K562 (cell line): ENCODE measurements at regions not wholly inside any gene's neighbourhood (a gene's known extent, or its start where the extent isn't known, plus 50 kb on each side); places are given as distances from the start of the nearest gene placed in this dataset.

Experiments used
- ATAC-seq: fragments of 200-7000 bp; cut with Tn5 transposase; 3 replicates; pipeline ENCODE4 v1.9.1; 2020; ENCODE audit warnings: moderate library complexity
- BruUV-seq: library from RNA; stranded (reverse); fragments of 400-500 nt; replicated peaks from 2 replicates; lab custom pipeline; 2021; lab: Mats Ljungman, UMichigan
- CTCF ChIA-PET: fragments of 300-600 bp; formaldehyde crosslinking; extraction: SDS; loops from one replicate; lab custom pipeline; 2021; ENCODE audit warnings: low intra/inter-chr PET ratio; lab: Yijun Ruan, JAX
- POLR2A ChIA-PET: fragments of 300-600, 350-650 bp; sonication (Branson Sonifier 250); formaldehyde crosslinking; extraction: SDS; loops from one replicate; lab custom pipeline; 2021; ENCODE audit warnings: antibody characterized with exemption, inconsistent platforms; lab: Yijun Ruan, JAX
- DNase-seq, 4 experiments: peaks; one replicate each; pipeline versions ENCODE4 v3.0.0 to v3.0.0-alpha.2; 2011 to 2018; ENCODE audit warnings: low spot score in 3 of 4, mixed read lengths in 3 of 4; ENCODE audit errors: extremely low read depth in 1 of 4
- FAIRE-seq: peaks from 2 replicates; lab custom pipeline; 2011; peaks lifted over from hg19 to GRCh38; lab: Jason Lieb, UNC
- H2AFZ ChIP-seq: 2 replicates; pipeline ENCODE4 v1.6.0; 2011; ENCODE audit warnings: low read depth, low read length, control low read depth, inconsistent platforms
- H3K27ac ChIP-seq: fragments of 200-600 bp; 3 replicates; pipeline ENCODE4 v1.8.0; 2011; ENCODE audit warnings: low read depth, mild to moderate bottlenecking, control low read depth, inconsistent platforms, low read length, moderate library complexity, mixed read lengths; ENCODE audit errors: extremely low read depth
- H3K27me3 ChIP-seq, 2 experiments: fragments of 300-600 bp in 1 of 2; 2 replicates in 1 of 2; 3 replicates in 1 of 2; pipeline versions ENCODE4 v1.6.0 to v1.8.0; 2011; ENCODE audit warnings: inconsistent platforms in 2 of 2, low read length in 2 of 2, mild to moderate bottlenecking in 1 of 2, mixed read lengths in 1 of 2, moderate library complexity in 1 of 2; ENCODE audit not compliant: control insufficient read depth in 2 of 2, insufficient read depth in 2 of 2
- H3K36me3 ChIP-seq: fragments of 300-600 bp; 3 replicates; pipeline ENCODE4 v1.8.0; 2011; ENCODE audit warnings: mild to moderate bottlenecking, low read length, inconsistent platforms; ENCODE audit not compliant: control insufficient read depth, insufficient read depth
- H3K4me1 ChIP-seq, 2 experiments: fragments of 200-600 bp in 1 of 2; replicated peaks in 1 of 2; 2 replicates in 1 of 2; 3 replicates in 1 of 2; pipeline versions ENCODE4 v1.5.1 to v1.8.0; 2011; ENCODE audit warnings: inconsistent platforms in 2 of 2, low read length in 2 of 2, mild to moderate bottlenecking in 1 of 2, mixed read lengths in 1 of 2, moderate library complexity in 1 of 2; ENCODE audit not compliant: control insufficient read depth in 2 of 2, insufficient read depth in 2 of 2
- H3K4me2 ChIP-seq: 2 replicates; pipeline ENCODE4 v1.6.1; 2011; ENCODE audit warnings: low read length, control low read depth, inconsistent platforms, mixed read lengths; ENCODE audit not compliant: insufficient read depth
- H3K4me3 ChIP-seq: fragments of 200-600 bp; sonication (generic), shearing (Covaris generic); 2 replicates; pipeline ENCODE4 v1.5.1; 2016; ENCODE audit warnings: control low read depth, inconsistent platforms
- H3K79me2 ChIP-seq: fragments of 200-600 bp; 3 replicates; pipeline ENCODE4 v1.8.0; 2011; ENCODE audit warnings: low read length, inconsistent platforms; ENCODE audit not compliant: control insufficient read depth, insufficient read depth
- H3K9ac ChIP-seq, 2 experiments: 2 replicates each; pipeline versions ENCODE4 v1.6.0 to v1.6.1; 2011; ENCODE audit warnings: low read depth in 2 of 2, low read length in 2 of 2, control low read depth in 1 of 2, inconsistent platforms in 1 of 2, mild to moderate bottlenecking in 1 of 2, mixed read lengths in 1 of 2; ENCODE audit not compliant: insufficient read depth in 1 of 2
- H3K9me1 ChIP-seq: one replicate; pipeline ENCODE4 v1.6.0; 2011; ENCODE audit warnings: inconsistent platforms, mild to moderate bottlenecking, low read length, moderate library complexity; ENCODE audit not compliant: control insufficient read depth, insufficient read depth
- H3K9me3 ChIP-seq: replicated peaks from 2 replicates; pipeline ENCODE4 v1.5.1; 2011; ENCODE audit warnings: low read depth, low read length, inconsistent platforms; ENCODE audit not compliant: control insufficient read depth, insufficient read depth
- H4K20me1 ChIP-seq: replicated peaks from 2 replicates; pipeline ENCODE4 v1.6.1; 2011; ENCODE audit warnings: low read length, inconsistent platforms, mixed read lengths; ENCODE audit not compliant: control insufficient read depth, insufficient read depth
- BACH1 ChIP-seq: fragments of 200-800 bp; sonication (Bioruptor generic); IDR thresholded peaks from 2 replicates; pipeline ENCODE4 v1.6.1; 2016; ENCODE audit warnings: missing genetic modification characterization, missing compliant biosample characterization
- BHLHE40 ChIP-seq: IDR thresholded peaks from 2 replicates; pipeline ENCODE4 v1.6.1; 2011; ENCODE audit warnings: low read length, improper control_type of control experiment
- CBFA2T3 ChIP-seq: fragments of 450-650 bp; IDR thresholded peaks from 2 replicates; pipeline ENCODE4 v1.6.1; 2017
- CBX3 ChIP-seq, 2 experiments: IDR thresholded peaks; 1 replicate in 1 of 2; 2 replicates in 1 of 2; pipeline ENCODE4 v1.6.1; 2012; ENCODE audit warnings: inconsistent platforms in 2 of 2, low read length in 2 of 2, borderline replicate concordance in 1 of 2, control low read depth in 1 of 2
- CXXC5 ChIP-seq: fragments of 250-450 bp; sonication (Bioruptor Pico); IDR thresholded peaks from 2 replicates; pipeline ENCODE4 v1.8.0; 2022; ENCODE audit warnings: inconsistent platforms, mild to moderate bottlenecking, moderate library complexity
- DPF2 ChIP-seq: fragments of 450-650 bp; IDR thresholded peaks from 2 replicates; pipeline ENCODE4 v1.6.1; 2016
- MTA2 ChIP-seq: fragments of 450-650 bp; IDR thresholded peaks from 2 replicates; pipeline ENCODE4 v1.6.1; 2016; ENCODE audit warnings: low read depth
- NFIC ChIP-seq: fragments of 450-650 bp; IDR thresholded peaks from 2 replicates; pipeline ENCODE4 v1.6.1; 2017; ENCODE audit warnings: mild to moderate bottlenecking, inconsistent platforms
- WGBS: fragments of 100-300 bp; shearing (Covaris generic); methylation state at CpG from one replicate; pipeline ENCODE4 v1.1.6; 2016; ENCODE audit warnings: low coverage, mixed read lengths; ENCODE audit not compliant: insufficient coverage; ENCODE audit errors: missing lambda C conversion rate; 5-methylcytosine and 5-hydroxymethylcytosine counted together
- in situ Hi-C: fragments of 300-500 bp; cut with MboI; formaldehyde crosslinking; loops from 4 replicates; pipeline ENCODE4 v1.15.0; 2018; ENCODE audit warnings: inconsistent platforms, mixed read lengths
- intact Hi-C: fragments of 100-400 bp; cut with micrococcal nuclease; formaldehyde crosslinking; loops from 2 replicates; pipeline ENCODE4 v1.14.2; 2022
- TF ChIP-seq, protein P1 (sequence below): IDR thresholded peaks from 2 replicates; pipeline ENCODE4 v1.6.1; 2016; ENCODE audit warnings: missing genetic modification characterization, missing compliant biosample characterization

DNA sequence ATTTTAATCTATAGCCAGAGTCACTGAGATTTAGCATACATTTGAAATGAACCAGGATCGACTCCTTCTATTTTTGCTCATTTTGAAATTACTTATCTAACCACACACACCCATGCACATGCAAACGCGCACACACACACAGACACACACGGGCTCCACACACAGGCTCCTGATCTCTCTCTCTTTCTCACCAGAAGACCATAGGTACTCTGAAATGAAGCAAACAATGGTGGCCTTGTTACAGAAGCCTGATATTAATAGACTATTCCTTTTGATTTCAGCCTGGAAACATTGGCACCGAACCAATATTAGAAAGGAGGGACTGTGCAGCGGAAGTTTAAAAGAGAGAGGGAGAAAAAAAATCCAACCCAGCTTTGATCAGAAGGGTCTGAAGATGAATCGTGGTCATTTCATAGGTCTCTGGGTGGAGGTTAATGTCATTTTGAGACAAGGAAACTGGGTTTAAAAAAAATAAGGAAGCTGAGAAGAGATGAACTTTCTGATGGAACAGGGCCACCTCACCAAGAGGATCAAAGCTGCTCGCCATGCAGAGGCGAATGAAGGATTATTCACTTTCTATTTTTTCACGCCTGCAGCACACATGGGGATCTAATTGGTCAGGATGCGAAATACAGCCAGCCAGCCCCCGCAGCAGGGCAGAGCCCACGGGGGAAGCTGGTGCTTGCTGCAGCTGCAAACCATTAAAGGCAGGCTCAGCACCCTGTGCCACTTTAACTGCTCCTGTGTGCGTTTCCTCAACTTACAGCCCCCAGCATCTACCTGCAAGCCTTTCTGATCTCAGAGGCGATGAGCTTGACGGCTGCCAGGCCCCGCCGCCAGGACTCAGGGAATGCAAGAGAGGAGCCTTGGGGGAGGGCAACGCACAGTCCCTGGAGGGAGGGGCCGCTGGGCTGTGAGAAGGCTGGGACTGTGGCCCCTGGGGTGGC lies 88.8 kb downstream of the HES1 start:
- Histone ChIP-seq H3K79me2 (no peaks in the 10 kb centered on the region), H3K9me1 (no peaks in the 10 kb centered on the region), H3K9ac (0 out of 4 replicates have a peak overlapping the region, but pooled peaks of 1 of the 2 experiments have one; percentile 10), H4K20me1 (no peaks in the 10 kb centered on the region), H3K9me3 (no peaks in the 10 kb centered on the region), H3K27me3 (no peaks in the 10 kb centered on the region), H2AFZ (peak overlapping the region; percentile 46), H3K4me2 (peak overlapping the region; percentile 6; the same call in 1 of the 2 replicates), H3K4me1 (peaks cover 17 to 23% of the 10 kb centered on the region in 2 experiments), H3K27ac (no peak overlapping the region), H3K4me3 (no peak overlapping the region), H3K36me3 (no peaks in the 10 kb centered on the region)
- ChIA-PET CTCF (no interaction called here), POLR2A (interaction anchor here (1.2 kb wide), 2 partner anchors 13 to 28 kb away, joined by 3 read pairs; no protein-coding TSS in a partner anchor)
- BruUV-seq, result no TSS peak
- 64% methylated on average over 20 of the region's 20 CpGs for WGBS
- intact Hi-C loops (no loop called here), in situ Hi-C loops (no loop called here)
- TF ChIP-seq BACH1 (tag), result no peak
- no peak for TF ChIP-seq MTA2
- 0 out of 2 replicates have a peak, but pooled peaks have one; percentile 27 for TF ChIP-seq DPF2
- TF ChIP-seq CBFA2T3, result peak; percentile 39; the same call in 1 of the 2 replicates
- no peak for TF ChIP-seq CBX3 (IDR thresholded peaks at IDR 0.05; ENCODE audit: borderline replicate concordance in 1 of 2, low read length in 2 of 2)
- TF ChIP-seq, protein P1, sequence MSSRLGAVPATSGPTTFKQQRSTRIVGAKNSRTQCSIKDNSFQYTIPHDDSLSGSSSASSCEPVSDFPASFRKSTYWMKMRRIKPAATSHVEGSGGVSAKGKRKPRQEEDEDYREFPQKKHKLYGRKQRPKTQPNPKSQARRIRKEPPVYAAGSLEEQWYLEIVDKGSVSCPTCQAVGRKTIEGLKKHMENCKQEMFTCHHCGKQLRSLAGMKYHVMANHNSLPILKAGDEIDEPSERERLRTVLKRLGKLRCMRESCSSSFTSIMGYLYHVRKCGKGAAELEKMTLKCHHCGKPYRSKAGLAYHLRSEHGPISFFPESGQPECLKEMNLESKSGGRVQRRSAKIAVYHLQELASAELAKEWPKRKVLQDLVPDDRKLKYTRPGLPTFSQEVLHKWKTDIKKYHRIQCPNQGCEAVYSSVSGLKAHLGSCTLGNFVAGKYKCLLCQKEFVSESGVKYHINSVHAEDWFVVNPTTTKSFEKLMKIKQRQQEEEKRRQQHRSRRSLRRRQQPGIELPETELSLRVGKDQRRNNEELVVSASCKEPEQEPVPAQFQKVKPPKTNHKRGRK (tag), result no peak
- TF ChIP-seq NFIC, result peak; percentile 30
- peak; percentile 37; the same call in 1 of the 2 replicates for TF ChIP-seq BHLHE40
- TF ChIP-seq CXXC5 (CRISPR knock-in tag), result peak; percentile 11; the same call in 1 of the 2 replicates
- FAIRE-seq (peak; percentile 84), ATAC-seq (peak; percentile 37), DNase-seq (no peak)
